Panc1 (cell line): ENCODE measurements at regions not wholly inside any gene's neighbourhood (a gene's known extent, or its start where the extent isn't known, plus 50 kb on each side); places are given as distances from the start of the nearest gene placed in this dataset.

Source experiments
- ATAC-seq: fragments of 200-7000 bp; cut with Tn5 transposase; 2 replicates; pipeline ENCODE4 v1.9.1; 2020; ENCODE audit warnings: mild to moderate bottlenecking, moderate library complexity
- BruUV-seq: library from RNA; stranded (reverse); fragments of 400-500 nt; replicated peaks from 2 replicates; lab custom pipeline; 2021; lab: Mats Ljungman, UMichigan
- CTCF ChIA-PET: fragments of 300-600 bp; sonication (Branson Sonifier 250); formaldehyde crosslinking; loops from one replicate; lab custom pipeline; 2022; ENCODE audit warnings: antibody characterized with exemption; lab: Charles Lee
- POLR2A ChIA-PET: fragments of 300-600 bp; sonication (Branson Sonifier 250); formaldehyde crosslinking; loops from one replicate; lab custom pipeline; 2022; ENCODE audit warnings: antibody characterized with exemption; lab: Charles Lee
- DNase-seq: peaks from one replicate; pipeline ENCODE4 v3.0.0-alpha.2; 2010; ENCODE audit warnings: low read depth, low spot score
- H3K27ac ChIP-seq: 2 replicates; pipeline ENCODE4 v1.5.1; 2011; ENCODE audit warnings: mild to moderate bottlenecking, low read length, inconsistent platforms
- H3K27me3 ChIP-seq: fragments of 200-500 bp; sonication (Bioruptor generic); 2 replicates; pipeline ENCODE4 v1.6.0; 2014; ENCODE audit warnings: low read length, inconsistent platforms; ENCODE audit not compliant: control insufficient read depth, insufficient read depth
- H3K36me3 ChIP-seq: fragments of 200-500 bp; sonication (Bioruptor generic); 2 replicates; pipeline ENCODE4 v1.5.1; 2014; ENCODE audit warnings: inconsistent platforms, mild to moderate bottlenecking, low read length, moderate library complexity; ENCODE audit not compliant: control insufficient read depth, insufficient read depth
- H3K4me1 ChIP-seq: 2 replicates; pipeline ENCODE4 v1.5.1; 2011; ENCODE audit warnings: inconsistent platforms, mild to moderate bottlenecking, low read length, moderate library complexity; ENCODE audit not compliant: control insufficient read depth, insufficient read depth
- H3K4me3 ChIP-seq, 2 experiments: 2 replicates each; pipeline ENCODE4 v1.5.1; 2011 to 2012; ENCODE audit warnings: low read depth in 2 of 2, low read length in 2 of 2, mild to moderate bottlenecking in 2 of 2, inconsistent platforms in 1 of 2, moderate library complexity in 1 of 2
- H3K9me3 ChIP-seq: fragments of 200-500 bp; sonication (Bioruptor generic); 2 replicates; pipeline ENCODE4 v1.5.1; 2014; ENCODE audit warnings: low read depth, mild to moderate bottlenecking, inconsistent platforms, low read length, moderate library complexity; ENCODE audit not compliant: control insufficient read depth, insufficient read depth
- POLR2AphosphoS5 ChIP-seq: IDR thresholded peaks from 2 replicates; pipeline ENCODE4 v1.6.1; 2012; ENCODE audit warnings: mild to moderate bottlenecking, low read depth, low read length, moderate library complexity
- SIN3A ChIP-seq: IDR thresholded peaks from 2 replicates; pipeline ENCODE4 v1.6.1; 2012; ENCODE audit warnings: low read depth, mild to moderate bottlenecking, low read length, moderate library complexity, borderline replicate concordance; ENCODE audit not compliant: insufficient read depth
- TCF7L2 ChIP-seq: IDR thresholded peaks from 2 replicates; pipeline ENCODE4 v1.6.1; 2011; ENCODE audit warnings: mild to moderate bottlenecking, low read depth, low read length, inconsistent platforms
- in situ Hi-C: cut with HindIII; loops from 2 replicates; pipeline ENCODE4 v1.10.0; 2016; ENCODE audit warnings: low sequenced_read_pairs, low pct_unique_long_range_greater_than_20kb
- intact Hi-C: fragments of 100-400 bp; cut with micrococcal nuclease; formaldehyde crosslinking; loops from one replicate; pipeline ENCODE4 v1.10.0; 2022; ENCODE audit not compliant: unreplicated experiment
- TF ChIP-seq, protein P1 (sequence below), 2 experiments: IDR thresholded peaks; 2 replicates each; pipeline ENCODE4 v1.6.1; 2011 to 2012; ENCODE audit warnings: low read depth in 2 of 2, control low read depth in 1 of 2, low read length in 1 of 2, mild to moderate bottlenecking in 1 of 2, moderate library complexity in 1 of 2; ENCODE audit not compliant: insufficient read depth in 1 of 2
- TF ChIP-seq, protein P2 (sequence below): fragments of 450-650 bp; IDR thresholded peaks from 2 replicates; pipeline ENCODE4 v1.5.1; 2017; ENCODE audit warnings: mild to moderate bottlenecking

- Histone ChIP-seq H3K27ac (no peak overlapping the region), H3K36me3 (no peaks in the 10 kb centered on the region), H3K27me3 (no peaks in the 10 kb centered on the region), H3K4me3 (no peak overlapping the region), H3K9me3 (no peaks in the 10 kb centered on the region), H3K4me1 (no peaks in the 10 kb centered on the region)
- intact Hi-C loops (no loop called here), in situ Hi-C loops (no loop called here)
- TF ChIP-seq TCF7L2 (no peak), SIN3A (no peak), POLR2AphosphoS5 (no peak)
- TF ChIP-seq, protein P1, sequence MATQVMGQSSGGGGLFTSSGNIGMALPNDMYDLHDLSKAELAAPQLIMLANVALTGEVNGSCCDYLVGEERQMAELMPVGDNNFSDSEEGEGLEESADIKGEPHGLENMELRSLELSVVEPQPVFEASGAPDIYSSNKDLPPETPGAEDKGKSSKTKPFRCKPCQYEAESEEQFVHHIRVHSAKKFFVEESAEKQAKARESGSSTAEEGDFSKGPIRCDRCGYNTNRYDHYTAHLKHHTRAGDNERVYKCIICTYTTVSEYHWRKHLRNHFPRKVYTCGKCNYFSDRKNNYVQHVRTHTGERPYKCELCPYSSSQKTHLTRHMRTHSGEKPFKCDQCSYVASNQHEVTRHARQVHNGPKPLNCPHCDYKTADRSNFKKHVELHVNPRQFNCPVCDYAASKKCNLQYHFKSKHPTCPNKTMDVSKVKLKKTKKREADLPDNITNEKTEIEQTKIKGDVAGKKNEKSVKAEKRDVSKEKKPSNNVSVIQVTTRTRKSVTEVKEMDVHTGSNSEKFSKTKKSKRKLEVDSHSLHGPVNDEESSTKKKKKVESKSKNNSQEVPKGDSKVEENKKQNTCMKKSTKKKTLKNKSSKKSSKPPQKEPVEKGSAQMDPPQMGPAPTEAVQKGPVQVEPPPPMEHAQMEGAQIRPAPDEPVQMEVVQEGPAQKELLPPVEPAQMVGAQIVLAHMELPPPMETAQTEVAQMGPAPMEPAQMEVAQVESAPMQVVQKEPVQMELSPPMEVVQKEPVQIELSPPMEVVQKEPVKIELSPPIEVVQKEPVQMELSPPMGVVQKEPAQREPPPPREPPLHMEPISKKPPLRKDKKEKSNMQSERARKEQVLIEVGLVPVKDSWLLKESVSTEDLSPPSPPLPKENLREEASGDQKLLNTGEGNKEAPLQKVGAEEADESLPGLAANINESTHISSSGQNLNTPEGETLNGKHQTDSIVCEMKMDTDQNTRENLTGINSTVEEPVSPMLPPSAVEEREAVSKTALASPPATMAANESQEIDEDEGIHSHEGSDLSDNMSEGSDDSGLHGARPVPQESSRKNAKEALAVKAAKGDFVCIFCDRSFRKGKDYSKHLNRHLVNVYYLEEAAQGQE (IDR thresholded peaks at IDR 0.05; ENCODE audit: insufficient read depth in 1 of 2, low read depth in 2 of 2, low read length in 1 of 2): no peak
- TF ChIP-seq, protein P2, sequence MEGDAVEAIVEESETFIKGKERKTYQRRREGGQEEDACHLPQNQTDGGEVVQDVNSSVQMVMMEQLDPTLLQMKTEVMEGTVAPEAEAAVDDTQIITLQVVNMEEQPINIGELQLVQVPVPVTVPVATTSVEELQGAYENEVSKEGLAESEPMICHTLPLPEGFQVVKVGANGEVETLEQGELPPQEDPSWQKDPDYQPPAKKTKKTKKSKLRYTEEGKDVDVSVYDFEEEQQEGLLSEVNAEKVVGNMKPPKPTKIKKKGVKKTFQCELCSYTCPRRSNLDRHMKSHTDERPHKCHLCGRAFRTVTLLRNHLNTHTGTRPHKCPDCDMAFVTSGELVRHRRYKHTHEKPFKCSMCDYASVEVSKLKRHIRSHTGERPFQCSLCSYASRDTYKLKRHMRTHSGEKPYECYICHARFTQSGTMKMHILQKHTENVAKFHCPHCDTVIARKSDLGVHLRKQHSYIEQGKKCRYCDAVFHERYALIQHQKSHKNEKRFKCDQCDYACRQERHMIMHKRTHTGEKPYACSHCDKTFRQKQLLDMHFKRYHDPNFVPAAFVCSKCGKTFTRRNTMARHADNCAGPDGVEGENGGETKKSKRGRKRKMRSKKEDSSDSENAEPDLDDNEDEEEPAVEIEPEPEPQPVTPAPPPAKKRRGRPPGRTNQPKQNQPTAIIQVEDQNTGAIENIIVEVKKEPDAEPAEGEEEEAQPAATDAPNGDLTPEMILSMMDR: no peak
- ATAC-seq (no peak), DNase-seq (no peak)
- ChIA-PET CTCF (no interaction called here), POLR2A (no interaction called here)
- BruUV-seq: no TSS peak
Observed at GRCh38 chr1:56070601-56071000, 508.8 kb downstream of the PLPP3 start.

DNA sequence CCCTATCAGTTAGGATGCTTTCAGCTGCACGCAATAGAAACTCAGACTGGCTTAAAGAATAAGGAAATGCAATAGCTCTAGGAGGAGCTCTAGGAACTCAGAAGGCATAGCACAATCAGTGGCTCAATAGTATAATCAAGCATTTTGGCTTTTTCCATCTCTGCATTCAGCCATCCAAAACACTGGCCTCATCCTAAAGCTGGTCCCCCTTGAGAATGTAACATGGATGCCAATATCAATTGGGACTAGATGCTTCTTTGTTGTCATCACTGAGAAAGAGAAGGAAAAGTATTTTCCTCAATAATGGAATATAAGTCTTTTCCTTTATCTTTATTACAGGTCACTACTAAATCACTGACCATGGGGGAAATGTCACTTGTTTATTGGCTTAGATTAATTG is 509.5 kb downstream of the PLPP3 start:
- BruUV-seq: no TSS peak
- POLR2A ChIA-PET: no interaction called here
- TF ChIP-seq POLR2AphosphoS5 (no peak), SIN3A (no peak), TCF7L2 (no peak)
- TF ChIP-seq, protein P2: no peak
- TF ChIP-seq, protein P1 (IDR thresholded peaks at IDR 0.05; ENCODE audit: insufficient read depth in 1 of 2, low read depth in 2 of 2, low read length in 1 of 2): no peak
- in situ Hi-C loops: no loop called here
- Histone ChIP-seq H3K9me3 (no peaks in the 10 kb centered on the region), H3K36me3 (no peaks in the 10 kb centered on the region), H3K27me3 (no peaks in the 10 kb centered on the region), H3K27ac (no peak overlapping the region), H3K4me3 (no peak overlapping the region), H3K4me1 (no peaks in the 10 kb centered on the region)
- DNase-seq: no peak
- ATAC-seq: no peak
- intact Hi-C loops: no loop called here
- CTCF ChIA-PET: no interaction called here
